HG03521 (cell line): ENCODE measurements at regions not wholly inside any gene's neighbourhood (a gene's known extent, or its start where the extent isn't known, plus 50 kb on each side); places are given as distances from the start of the nearest gene placed in this dataset.

ENCODE experiments used
- ATAC-seq: cut with Tn5 transposase; IDR thresholded peaks from one replicate; pipeline ENCODE4 v1.9.1; 2021; ENCODE audit warnings: mild to moderate bottlenecking, moderate library complexity; ENCODE audit not compliant: unreplicated experiment

GRCh38 chr12:65623507-65623906, 200.8 kb upstream of the HMGA2 start:
- no peak for ATAC-seq

DNA sequence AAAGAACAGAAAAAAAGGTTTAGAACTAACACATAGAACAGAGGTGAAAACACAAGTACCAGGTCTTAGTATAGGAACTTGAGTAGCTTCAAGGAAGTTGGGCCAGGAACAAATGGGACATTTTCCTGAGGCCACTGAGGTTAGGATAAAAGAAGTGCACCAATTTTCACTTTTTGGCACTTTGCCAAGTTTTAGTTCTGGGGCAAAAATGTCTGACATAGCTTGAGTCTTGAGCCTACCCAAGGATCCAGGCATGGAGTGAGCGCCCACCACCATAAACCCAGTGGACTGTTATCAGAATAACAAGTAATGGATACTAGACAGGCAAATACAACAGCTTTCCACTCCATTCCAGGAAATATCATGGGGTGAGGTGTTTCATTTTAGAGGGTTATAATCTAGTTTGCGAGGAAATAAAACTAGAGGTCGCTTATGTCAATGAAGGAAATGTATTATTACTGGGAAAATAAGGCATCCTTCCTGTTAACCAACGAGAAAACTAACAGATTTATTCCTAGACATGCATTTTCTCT, 199.7 kb upstream of the HMGA2 start:
- no peak for ATAC-seq

GRCh38 chr12:65628061-65628460, 196.2 kb upstream of the HMGA2 start:
- ATAC-seq = no peak

GRCh38 chr12:65630555-65630954, 193.7 kb upstream of the HMGA2 start:
- no peak for ATAC-seq

DNA sequence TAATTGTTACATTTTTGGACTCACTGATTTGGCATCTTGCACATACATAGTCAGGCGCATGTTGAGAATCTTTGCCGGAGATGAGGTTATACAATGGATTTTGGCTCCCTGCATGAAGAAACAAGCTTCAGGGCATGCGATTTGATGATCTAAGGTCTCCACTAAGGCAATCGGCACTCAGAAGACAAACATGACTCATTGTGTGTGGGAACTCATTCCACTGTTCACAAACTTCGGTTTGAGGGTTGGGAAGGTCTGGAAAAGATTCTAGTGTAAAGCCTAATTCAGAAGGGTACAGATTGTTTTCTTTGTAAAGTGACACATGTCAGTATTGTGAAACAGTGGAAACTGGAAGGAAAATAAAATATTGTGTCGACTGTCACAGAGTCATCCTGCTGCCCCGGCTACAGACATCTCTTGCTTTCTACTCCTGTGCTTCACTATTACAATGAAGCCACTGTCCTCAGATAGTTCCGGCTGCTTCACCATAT, 192.6 kb upstream of the HMGA2 start:
- ATAC-seq = no peak

GRCh38 chr12:65632131-65632855, 192.0 kb upstream of the HMGA2 start:
- no peak for ATAC-seq

GRCh38 chr12:65634061-65634460, 190.2 kb upstream of the HMGA2 start:
- no peak for ATAC-seq

- no peak for ATAC-seq
Observed at GRCh38 chr12:65634626-65635331, 189.5 kb upstream of the HMGA2 start.

DNA sequence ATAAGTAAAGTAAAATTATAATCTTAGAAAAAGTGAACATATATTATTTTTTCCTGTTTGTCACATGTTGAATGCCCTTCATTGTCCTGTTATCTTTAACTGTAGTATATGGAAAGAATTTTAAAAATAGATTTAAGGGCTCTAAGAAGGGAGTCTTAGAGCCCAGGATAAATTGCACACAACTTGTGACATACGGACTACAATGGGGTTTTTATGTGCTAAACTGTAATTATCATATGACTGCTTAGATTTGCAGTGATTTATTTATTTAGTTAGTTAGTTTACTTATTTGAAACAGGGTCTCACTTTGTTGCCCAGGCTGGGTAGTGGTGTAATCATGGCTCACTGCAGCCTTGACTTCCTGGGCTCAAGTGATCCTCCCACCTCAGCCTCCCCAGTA, 187.8 kb upstream of the HMGA2 start:
- no peak for ATAC-seq

GRCh38 chr12:65637150-65637549, 187.1 kb upstream of the HMGA2 start:
- ATAC-seq = no peak

GRCh38 chr12:65637774-65638173, 186.5 kb upstream of the HMGA2 start:
- ATAC-seq = no peak

DNA sequence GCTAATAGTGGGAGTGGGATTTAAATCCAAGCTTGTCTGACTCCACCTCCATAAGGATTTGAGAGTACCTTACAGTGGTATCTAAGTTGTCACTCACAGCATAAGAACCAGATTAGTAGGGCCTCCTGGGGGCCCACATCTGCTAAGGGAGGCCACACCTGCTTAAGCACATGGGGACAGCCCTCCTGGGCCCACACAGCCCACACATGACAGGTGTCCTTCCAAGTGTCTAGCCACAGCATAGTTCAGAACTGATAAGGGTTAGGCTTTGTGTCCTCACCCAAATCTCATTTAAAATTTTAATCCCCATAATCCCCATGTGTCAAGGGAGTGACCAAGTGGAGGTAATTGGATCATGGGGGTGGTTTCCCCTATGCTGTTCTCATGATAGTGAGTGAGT, 186.0 kb upstream of the HMGA2 start:
- ATAC-seq = no peak

- ATAC-seq = no peak
Observed at GRCh38 chr12:65640489-65640901, 183.8 kb upstream of the HMGA2 start.

DNA sequence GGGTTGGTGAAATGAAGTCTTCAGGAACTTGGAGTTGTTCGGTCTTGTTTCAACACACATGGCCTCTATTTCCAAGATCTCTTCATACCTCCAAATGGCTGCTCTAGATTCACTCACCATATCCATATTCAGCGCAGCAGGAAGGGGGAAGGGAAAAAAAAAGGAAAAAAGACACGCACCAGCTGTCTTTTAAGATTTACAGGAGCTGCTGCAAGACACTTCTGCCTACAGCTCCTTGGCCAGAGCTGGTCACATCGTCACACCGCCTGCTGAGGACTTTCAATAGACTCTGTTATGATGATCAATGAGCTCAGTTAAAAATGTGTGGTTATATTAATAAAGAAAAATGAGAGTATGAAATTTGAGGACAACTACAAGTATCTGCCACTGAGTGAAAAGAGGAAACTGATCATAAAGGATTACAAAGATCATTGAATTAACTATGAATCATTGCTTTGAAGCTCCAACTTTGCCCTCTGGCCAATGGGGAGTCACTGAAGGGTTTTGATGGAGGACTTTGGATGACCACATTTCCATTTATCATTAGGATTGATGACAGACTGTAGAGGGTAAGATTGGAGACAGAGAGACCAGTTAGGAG, 182.1 kb upstream of the HMGA2 start:
- no peak for ATAC-seq

DNA sequence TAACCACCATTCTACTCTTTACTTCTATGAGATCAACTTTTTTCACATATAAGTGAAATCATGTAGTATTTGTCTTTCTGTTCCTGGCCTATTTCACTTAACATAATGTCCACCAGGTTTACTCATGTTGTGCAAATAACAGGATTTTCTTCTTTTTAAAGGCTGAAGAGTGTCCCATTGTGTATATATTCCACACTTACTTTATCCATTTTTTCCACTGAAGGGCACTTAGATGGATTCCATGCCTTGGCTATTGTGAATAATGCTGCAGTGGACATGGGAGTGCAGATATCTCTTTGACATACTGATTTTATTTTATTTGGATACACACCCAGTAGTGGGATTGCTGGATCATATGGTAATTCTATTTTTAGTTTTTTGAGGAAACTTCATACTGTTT, 181.1 kb upstream of the HMGA2 start:
- no peak for ATAC-seq

DNA sequence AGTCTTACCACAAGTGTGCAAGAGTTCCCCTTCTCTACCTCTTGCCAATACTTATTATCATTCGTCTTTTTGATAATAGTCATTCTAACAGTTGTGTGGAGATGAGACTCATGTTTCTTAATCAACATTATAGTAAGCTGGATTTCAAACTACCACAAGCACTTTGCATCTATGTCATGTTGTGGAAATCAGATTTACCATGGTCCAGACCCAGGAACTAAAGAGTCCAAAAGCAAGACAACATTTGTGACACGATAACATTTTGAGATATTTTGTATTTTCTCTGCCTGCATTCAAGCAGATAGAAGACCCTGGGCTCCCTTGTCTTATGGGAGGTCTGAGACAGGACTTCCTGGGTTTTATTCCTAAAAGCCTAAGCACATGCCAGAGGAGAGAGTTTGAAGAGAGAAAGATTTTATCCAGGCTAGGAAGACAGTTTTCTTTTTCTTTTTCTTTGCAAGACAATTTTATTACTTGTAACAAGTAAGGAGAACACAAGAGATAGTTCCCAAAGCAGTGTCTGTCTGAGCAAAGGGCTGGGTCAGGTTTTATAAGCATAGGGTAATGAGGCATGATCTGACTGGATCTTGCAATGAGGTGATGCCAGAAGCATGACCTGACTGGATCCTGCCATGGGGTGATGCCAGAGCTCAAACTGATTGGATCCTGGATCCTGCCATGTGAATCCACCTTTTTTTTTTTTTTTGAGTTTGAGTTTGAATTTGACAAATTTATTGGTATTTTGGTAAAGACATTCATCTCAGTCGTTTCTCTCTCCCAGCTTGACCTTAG, 180.5 kb upstream of the HMGA2 start:
- no peak for ATAC-seq

DNA sequence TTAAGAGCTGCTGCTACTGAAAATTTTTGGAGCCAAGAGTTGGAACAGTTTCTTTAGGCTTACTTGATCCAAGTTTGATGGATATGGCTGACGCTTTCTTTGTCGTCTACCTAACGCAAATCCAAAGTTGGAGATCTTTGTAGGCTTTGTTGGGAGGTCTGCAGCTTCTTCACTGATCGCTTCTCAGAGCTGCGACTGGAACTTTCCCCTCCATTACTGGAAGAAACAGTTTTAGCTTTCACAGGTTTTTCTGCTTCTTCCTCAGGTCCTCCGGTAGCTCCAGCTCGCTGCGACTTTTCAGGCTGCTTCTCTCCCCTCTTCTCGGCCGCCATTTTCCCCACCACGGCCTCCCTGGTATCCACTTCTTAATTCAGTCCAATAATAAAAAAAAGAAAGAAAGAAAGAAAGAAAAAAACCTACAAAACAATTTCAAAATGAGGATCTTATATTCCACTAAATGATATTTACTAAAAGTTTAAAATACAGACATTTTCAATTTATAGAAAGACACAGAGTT, 178.1 kb upstream of the HMGA2 start:
- no peak for ATAC-seq

- no peak for ATAC-seq
Observed at GRCh38 chr12:65647074-65647473, 177.2 kb upstream of the HMGA2 start.

DNA sequence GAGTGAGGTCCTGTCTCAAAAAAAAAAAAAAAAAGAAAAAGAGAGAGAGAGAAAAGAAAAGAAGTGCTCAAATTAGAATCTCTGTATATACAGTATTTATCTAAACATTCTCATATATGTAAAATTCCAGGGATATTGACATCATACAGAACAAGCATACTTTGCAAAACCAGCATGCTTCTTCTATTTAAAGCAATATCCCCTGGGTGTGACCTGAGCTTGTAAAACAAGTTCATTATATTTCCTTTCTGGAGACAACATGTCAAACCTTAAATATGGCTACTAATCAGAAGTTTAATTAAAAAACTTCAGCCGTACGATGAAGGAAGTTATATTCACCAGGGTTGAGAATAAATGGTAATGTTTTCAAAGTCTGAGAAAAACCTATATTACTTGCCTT, 175.8 kb upstream of the HMGA2 start:
- no peak for ATAC-seq

DNA sequence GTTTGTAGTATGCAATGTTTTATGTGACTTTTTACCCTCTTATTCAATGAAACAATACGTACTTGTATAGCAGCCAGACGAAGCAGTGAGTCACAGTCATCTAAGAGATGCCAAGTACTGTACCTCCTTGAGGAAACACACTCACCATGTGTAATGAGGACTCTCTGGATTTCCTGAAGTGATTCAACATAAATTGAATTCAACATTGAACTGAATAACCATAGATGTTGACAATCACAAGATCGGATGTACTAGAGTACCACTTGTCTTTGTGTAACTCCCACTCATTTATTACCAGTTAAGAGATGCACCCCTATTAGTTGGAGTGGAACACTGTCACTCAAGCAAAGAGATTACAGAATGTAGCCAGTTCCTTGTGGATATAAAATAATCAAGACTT, 175.2 kb upstream of the HMGA2 start:
- ATAC-seq = no peak

DNA sequence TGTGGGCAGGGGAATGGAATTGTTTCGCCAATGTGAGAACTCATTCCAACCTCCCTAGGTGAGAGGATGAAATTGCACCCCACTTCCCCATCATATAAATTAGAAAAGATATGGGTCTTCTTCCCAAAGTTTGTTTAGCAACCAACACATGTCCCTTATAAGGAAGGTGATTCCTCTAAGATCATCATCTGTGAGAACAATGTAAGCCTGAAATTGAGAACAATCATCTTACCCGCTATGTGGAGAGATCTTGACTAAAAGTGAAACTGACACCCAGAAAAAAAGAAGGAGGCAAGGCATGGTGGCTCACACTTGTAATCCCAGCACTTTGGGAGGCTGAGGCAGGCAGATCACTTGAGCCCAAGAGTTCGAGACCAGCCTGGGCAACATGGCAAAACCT, 173.2 kb upstream of the HMGA2 start:
- no peak for ATAC-seq
